ENCODE measurements at regions not wholly inside any gene's neighbourhood (a gene's known extent, or its start where the extent isn't known, plus 50 kb on each side); places are given as distances from the start of the nearest gene placed in this dataset.

- CTCF ChIA-PET = no interaction called here
Measured at GRCh38 chr1:195012995-195013394, 1595.2 kb downstream of the KCNT2 start.

More at GRCh38 chr1:195012995-195013394, 1595.2 kb downstream of the KCNT2 start:
- H3K36me3 ChIP-seq (ENCODE audit: control insufficient read depth in 2 of 2, extremely low read depth in 1 of 2, insufficient read depth in 2 of 2, low read length in 2 of 2) = no peaks in the 10 kb centered on the region
- no peaks in the 10 kb centered on the region for H3K4me1 ChIP-seq (ENCODE audit: control insufficient read depth, extremely low read depth, insufficient read depth, low read length)
- intact Hi-C loops (cut with micrococcal nuclease) (no loop called here), dilution Hi-C loops (cut with MboI; ENCODE audit: extremely low pct_ligation_motif_present, low sequenced_read_pairs) (no loop called here)
- H3K9me1 ChIP-seq (replicated peaks; ENCODE audit: control insufficient read depth, extremely low read depth, insufficient read depth, low read length) = no peaks in the 10 kb centered on the region
- H2AFZ ChIP-seq (ENCODE audit: low read depth, low read length) = no peak overlapping the region
- FAIRE-seq = no peak
- no TSS peak for BruUV-seq (replicated peaks)
- H3K27me3 ChIP-seq (ENCODE audit: control insufficient read depth in 2 of 2, insufficient read depth in 2 of 2, low read length in 2 of 2) = no peaks in the 10 kb centered on the region
- H3K9me3 ChIP-seq (replicated peaks; ENCODE audit: control insufficient read depth, insufficient read depth, low read length) = peaks cover 3% of the 10 kb centered on the region
- H3K27ac ChIP-seq (ENCODE audit: insufficient read depth, low read depth, low read length) = no peak overlapping the region
- TF ChIP-seq MYC (IDR thresholded peaks at IDR 0.05; ENCODE audit: low read depth, low read length) (no peak), MAX (IDR thresholded peaks at IDR 0.05; ENCODE audit: insufficient read depth, insufficient read length) (no peak), CTCF (IDR thresholded peaks at IDR 0.05; ENCODE audit: extremely low read depth in 1 of 2, insufficient read depth in 1 of 2, low read depth in 1 of 2, low read length in 2 of 2) (no peak), FOS (IDR thresholded peaks at IDR 0.05; ENCODE audit: borderline replicate concordance, insufficient read depth, low read length) (no peak), POLR2A (IDR thresholded peaks at IDR 0.05; ENCODE audit: low read depth, low read length) (no peak)
- H3K4me2 ChIP-seq (ENCODE audit: insufficient read depth, low read length) = no peak overlapping the region
- POLR2A ChIA-PET = no interaction called here
- no peaks in the 10 kb centered on the region for H4K20me1 ChIP-seq (replicated peaks; ENCODE audit: control insufficient read depth, extremely low read depth, insufficient read depth, low read length)
- no peaks in the 10 kb centered on the region for H3K79me2 ChIP-seq (ENCODE audit: control insufficient read depth, insufficient read depth, low read length)
- no peak for DNase-seq (ENCODE audit: low read depth, low spot score)
- H3K9ac ChIP-seq (replicated peaks; ENCODE audit: extremely low read depth, insufficient read depth, low read length) = no peak overlapping the region
- no peak overlapping the region for H3K4me3 ChIP-seq (replicated peaks in 1 of 3; ENCODE audit: insufficient read depth in 1 of 3, low read depth in 1 of 3, low read length in 3 of 3)
